ENCODE measurements at regions not wholly inside any gene's neighbourhood (a gene's known extent, or its start where the extent isn't known, plus 50 kb on each side); places are given as distances from the start of the nearest gene placed in this dataset.

DNA sequence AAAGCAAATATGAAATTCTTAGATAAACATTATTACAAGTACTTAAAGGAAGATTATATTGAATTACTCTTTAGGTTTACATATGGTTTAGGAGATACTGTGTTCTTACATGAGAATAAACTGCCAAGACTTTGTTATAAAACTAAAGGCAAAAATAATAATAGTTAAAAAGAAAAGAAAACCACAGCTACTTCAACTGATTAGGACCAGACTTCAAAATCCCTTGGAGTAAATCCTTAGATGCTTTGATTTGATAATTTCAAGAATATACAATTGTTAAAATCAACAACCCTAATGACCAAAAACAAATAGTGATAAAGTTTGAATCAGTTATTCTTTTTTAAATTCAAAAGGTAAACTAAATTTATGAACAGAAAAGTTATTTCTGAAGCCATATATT, 389.6 kb upstream of the COX7C start:
- TF ChIP-seq ZNF24 (IDR thresholded peaks at IDR 0.05) (no peak), PAX5 (IDR thresholded peaks at IDR 0.05; ENCODE audit: borderline replicate concordance, low read depth, low read length) (no peak), JUNB (IDR thresholded peaks at IDR 0.05) (no peak)
- TF ChIP-seq, protein P1, sequence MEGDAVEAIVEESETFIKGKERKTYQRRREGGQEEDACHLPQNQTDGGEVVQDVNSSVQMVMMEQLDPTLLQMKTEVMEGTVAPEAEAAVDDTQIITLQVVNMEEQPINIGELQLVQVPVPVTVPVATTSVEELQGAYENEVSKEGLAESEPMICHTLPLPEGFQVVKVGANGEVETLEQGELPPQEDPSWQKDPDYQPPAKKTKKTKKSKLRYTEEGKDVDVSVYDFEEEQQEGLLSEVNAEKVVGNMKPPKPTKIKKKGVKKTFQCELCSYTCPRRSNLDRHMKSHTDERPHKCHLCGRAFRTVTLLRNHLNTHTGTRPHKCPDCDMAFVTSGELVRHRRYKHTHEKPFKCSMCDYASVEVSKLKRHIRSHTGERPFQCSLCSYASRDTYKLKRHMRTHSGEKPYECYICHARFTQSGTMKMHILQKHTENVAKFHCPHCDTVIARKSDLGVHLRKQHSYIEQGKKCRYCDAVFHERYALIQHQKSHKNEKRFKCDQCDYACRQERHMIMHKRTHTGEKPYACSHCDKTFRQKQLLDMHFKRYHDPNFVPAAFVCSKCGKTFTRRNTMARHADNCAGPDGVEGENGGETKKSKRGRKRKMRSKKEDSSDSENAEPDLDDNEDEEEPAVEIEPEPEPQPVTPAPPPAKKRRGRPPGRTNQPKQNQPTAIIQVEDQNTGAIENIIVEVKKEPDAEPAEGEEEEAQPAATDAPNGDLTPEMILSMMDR (IDR thresholded peaks at IDR 0.05 in 2 of 3, conservative IDR thresholded peaks at IDR 0.05 in 1 of 3; ENCODE audit: control insufficient read depth in 2 of 3, extremely low read depth in 1 of 3, insufficient read depth in 1 of 3, low read depth in 3 of 3, low read length in 3 of 3): no peak
- TF ChIP-seq, protein P2, sequence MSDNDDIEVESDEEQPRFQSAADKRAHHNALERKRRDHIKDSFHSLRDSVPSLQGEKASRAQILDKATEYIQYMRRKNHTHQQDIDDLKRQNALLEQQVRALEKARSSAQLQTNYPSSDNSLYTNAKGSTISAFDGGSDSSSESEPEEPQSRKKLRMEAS (IDR thresholded peaks at IDR 0.05; ENCODE audit: low read depth, low read length): no peak
